KMS-11 (cell line): ENCODE measurements at regions not wholly inside any gene's neighbourhood (a gene's known extent, or its start where the extent isn't known, plus 50 kb on each side); places are given as distances from the start of the nearest gene placed in this dataset.

Experiments used
- H2AFZ ChIP-seq: fragments of 200-600 bp; sonication (generic); 2 replicates; pipeline ENCODE4 v1.6.1; 2016; ENCODE audit warnings: antibody characterized with exemption, mixed run types, low read depth
- H3K27ac ChIP-seq: fragments of 200-600 bp; sonication (generic); 2 replicates; pipeline ENCODE4 v1.6.1; 2016; ENCODE audit warnings: mild to moderate bottlenecking, mixed run types
- H3K27me3 ChIP-seq: fragments of 200-600 bp; sonication (generic); 2 replicates; pipeline ENCODE4 v1.6.1; 2017; ENCODE audit warnings: mild to moderate bottlenecking, low read depth, mixed run types, moderate library complexity; ENCODE audit not compliant: insufficient read depth
- H3K36me3 ChIP-seq: fragments of 200-600 bp; sonication (generic); 2 replicates; pipeline ENCODE4 v1.6.1; 2017; ENCODE audit warnings: mild to moderate bottlenecking, mixed run types; ENCODE audit not compliant: insufficient read depth
- H3K4me1 ChIP-seq: fragments of 200-600 bp; sonication (generic); 2 replicates; pipeline ENCODE4 v1.6.1; 2016; ENCODE audit warnings: mild to moderate bottlenecking, low read depth, mixed run types; ENCODE audit not compliant: poor library complexity, severe bottlenecking
- H3K4me2 ChIP-seq: fragments of 200-600 bp; sonication (generic); 2 replicates; pipeline ENCODE4 v1.7.0; 2016; ENCODE audit warnings: mild to moderate bottlenecking, mixed run types
- H3K4me3 ChIP-seq: fragments of 200-600 bp; sonication (generic); IDR thresholded peaks from 2 replicates; pipeline ENCODE4 v1.6.1; 2017; ENCODE audit warnings: low read depth, low read length, mixed read lengths; ENCODE audit not compliant: insufficient read depth
- H3K79me2 ChIP-seq: fragments of 200-600 bp; sonication (generic); 2 replicates; pipeline ENCODE4 v1.6.1; 2016; ENCODE audit warnings: low read depth, mixed run types; ENCODE audit not compliant: insufficient read depth
- H3K9ac ChIP-seq: fragments of 200-600 bp; sonication (generic); 2 replicates; pipeline ENCODE4 v1.6.1; 2016; ENCODE audit warnings: mild to moderate bottlenecking, mixed run types
- H4K20me1 ChIP-seq: fragments of 200-600 bp; sonication (generic); 2 replicates; pipeline ENCODE4 v1.6.1; 2016; ENCODE audit warnings: mild to moderate bottlenecking, mixed run types; ENCODE audit not compliant: insufficient read depth
- TF ChIP-seq, protein P1 (sequence below): fragments of 200-600 bp; sonication (generic); conservative IDR thresholded peaks from 2 replicates; pipeline ENCODE4 v1.6.1; 2017; ENCODE audit warnings: low read depth, mild to moderate bottlenecking, antibody characterized with exemption, low read length, moderate library complexity, mixed read lengths

DNA sequence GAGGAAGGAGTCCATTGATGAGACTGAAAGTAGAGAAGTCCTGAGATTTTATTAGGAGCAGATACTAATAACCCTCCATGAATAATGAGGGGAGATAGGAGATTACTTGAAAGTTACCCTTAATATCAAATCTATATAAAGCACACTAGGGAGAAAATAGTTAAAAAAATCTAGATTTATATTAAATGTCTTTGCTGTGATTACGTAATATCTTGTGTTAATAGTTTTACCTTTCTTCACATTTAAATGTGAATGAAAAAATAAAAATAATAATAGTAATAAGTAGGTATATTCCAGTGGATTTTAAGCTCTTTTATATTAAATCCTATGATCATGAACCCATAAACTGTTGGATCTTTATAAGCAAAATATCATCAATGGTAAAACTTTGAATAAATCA, 267.3 kb upstream of the SYT10 start:
- no peak overlapping the region for H3K4me2 ChIP-seq
- no peaks in the 10 kb centered on the region for H3K4me1 ChIP-seq
- H4K20me1 ChIP-seq, result no peaks in the 10 kb centered on the region
- no peaks in the 10 kb centered on the region for H3K27me3 ChIP-seq
- no peak overlapping the region for H3K4me3 ChIP-seq
- H3K79me2 ChIP-seq, result no peaks in the 10 kb centered on the region
- TF ChIP-seq, protein P1, sequence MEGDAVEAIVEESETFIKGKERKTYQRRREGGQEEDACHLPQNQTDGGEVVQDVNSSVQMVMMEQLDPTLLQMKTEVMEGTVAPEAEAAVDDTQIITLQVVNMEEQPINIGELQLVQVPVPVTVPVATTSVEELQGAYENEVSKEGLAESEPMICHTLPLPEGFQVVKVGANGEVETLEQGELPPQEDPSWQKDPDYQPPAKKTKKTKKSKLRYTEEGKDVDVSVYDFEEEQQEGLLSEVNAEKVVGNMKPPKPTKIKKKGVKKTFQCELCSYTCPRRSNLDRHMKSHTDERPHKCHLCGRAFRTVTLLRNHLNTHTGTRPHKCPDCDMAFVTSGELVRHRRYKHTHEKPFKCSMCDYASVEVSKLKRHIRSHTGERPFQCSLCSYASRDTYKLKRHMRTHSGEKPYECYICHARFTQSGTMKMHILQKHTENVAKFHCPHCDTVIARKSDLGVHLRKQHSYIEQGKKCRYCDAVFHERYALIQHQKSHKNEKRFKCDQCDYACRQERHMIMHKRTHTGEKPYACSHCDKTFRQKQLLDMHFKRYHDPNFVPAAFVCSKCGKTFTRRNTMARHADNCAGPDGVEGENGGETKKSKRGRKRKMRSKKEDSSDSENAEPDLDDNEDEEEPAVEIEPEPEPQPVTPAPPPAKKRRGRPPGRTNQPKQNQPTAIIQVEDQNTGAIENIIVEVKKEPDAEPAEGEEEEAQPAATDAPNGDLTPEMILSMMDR, result no peak
- H3K36me3 ChIP-seq, result no peaks in the 10 kb centered on the region
- no peak overlapping the region for H3K27ac ChIP-seq
- no peak overlapping the region for H3K9ac ChIP-seq
- H2AFZ ChIP-seq, result no peak overlapping the region

DNA sequence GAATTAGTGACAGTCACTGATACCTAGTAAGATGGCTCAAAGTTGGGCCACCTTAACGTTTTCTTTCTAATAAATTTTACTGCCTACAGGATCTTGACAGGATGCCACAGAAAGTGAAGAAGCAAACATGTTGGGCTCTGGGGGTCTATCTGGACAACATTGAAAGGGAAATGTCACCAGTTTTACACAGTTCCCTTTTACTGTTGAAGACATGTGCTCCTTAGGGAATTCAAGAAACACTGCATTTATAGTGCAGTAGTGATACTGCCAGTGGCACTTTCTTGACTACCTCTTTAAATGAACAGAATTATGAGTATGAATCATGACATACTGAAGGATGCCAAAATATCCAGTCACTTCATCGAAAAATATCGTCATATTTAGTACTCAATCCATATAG, 269.3 kb upstream of the SYT10 start:
- H3K36me3 ChIP-seq, result no peaks in the 10 kb centered on the region
- no peak overlapping the region for H3K9ac ChIP-seq
- H3K4me2 ChIP-seq, result no peak overlapping the region
- no peaks in the 10 kb centered on the region for H3K79me2 ChIP-seq
- no peaks in the 10 kb centered on the region for H3K27me3 ChIP-seq
- H3K4me1 ChIP-seq, result no peaks in the 10 kb centered on the region
- H3K27ac ChIP-seq, result no peak overlapping the region
- no peak overlapping the region for H3K4me3 ChIP-seq
- H2AFZ ChIP-seq, result no peak overlapping the region
- TF ChIP-seq, protein P1, result no peak
- H4K20me1 ChIP-seq, result no peaks in the 10 kb centered on the region

DNA sequence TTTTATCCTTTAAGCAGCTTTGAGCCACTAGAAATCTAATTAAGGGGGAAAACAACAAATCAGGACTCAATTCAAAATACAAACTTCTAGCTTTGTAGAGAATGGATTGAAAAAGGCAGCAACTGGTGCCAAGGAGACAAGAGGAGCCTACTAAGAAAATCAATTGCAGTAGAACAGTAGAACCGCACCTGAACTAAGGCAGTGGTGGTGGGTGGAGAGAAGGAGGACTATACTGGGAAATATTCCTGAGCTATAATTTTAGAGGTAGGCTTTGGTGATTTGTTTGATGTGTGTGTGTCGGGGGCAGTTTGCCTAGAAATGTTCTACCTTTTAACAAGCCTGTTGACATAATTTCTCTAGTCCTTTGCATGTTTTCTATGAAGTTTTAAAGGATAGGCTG, 270.9 kb upstream of the SYT10 start:
- H3K9ac ChIP-seq, result no peak overlapping the region
- H4K20me1 ChIP-seq, result no peaks in the 10 kb centered on the region
- TF ChIP-seq, protein P1, result no peak
- no peak overlapping the region for H3K27ac ChIP-seq
- no peaks in the 10 kb centered on the region for H3K36me3 ChIP-seq
- no peaks in the 10 kb centered on the region for H3K27me3 ChIP-seq
- H3K4me3 ChIP-seq, result no peak overlapping the region
- H3K4me1 ChIP-seq, result no peaks in the 10 kb centered on the region
- H3K4me2 ChIP-seq, result no peak overlapping the region
- no peak overlapping the region for H2AFZ ChIP-seq
- H3K79me2 ChIP-seq, result no peaks in the 10 kb centered on the region

DNA sequence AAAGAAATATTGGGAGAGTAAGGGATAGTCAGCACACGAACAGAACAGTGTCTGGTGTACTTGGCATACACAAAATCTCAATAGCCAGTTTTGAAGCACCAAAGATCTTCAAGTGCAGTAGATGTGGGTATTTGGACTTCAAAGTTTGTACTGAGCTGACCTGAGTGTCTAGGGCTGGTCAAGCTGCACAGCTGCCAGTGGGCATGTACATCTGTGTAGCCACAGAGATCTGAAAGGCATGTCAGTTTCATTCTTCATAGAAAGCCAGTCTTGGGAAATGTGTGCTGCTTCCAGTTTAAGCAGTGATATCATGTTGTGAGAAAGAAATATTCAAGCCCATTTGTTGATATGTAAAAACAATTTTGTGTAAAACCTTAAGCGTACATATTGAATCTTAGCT, 279.0 kb upstream of the SYT10 start:
- no peak overlapping the region for H3K4me2 ChIP-seq
- no peaks in the 10 kb centered on the region for H4K20me1 ChIP-seq
- no peaks in the 10 kb centered on the region for H3K27me3 ChIP-seq
- no peak overlapping the region for H2AFZ ChIP-seq
- no peak overlapping the region for H3K4me3 ChIP-seq
- no peak overlapping the region for H3K9ac ChIP-seq
- H3K36me3 ChIP-seq, result no peaks in the 10 kb centered on the region
- no peaks in the 10 kb centered on the region for H3K4me1 ChIP-seq
- H3K27ac ChIP-seq, result no peak overlapping the region
- no peaks in the 10 kb centered on the region for H3K79me2 ChIP-seq
- TF ChIP-seq, protein P1, result no peak

DNA sequence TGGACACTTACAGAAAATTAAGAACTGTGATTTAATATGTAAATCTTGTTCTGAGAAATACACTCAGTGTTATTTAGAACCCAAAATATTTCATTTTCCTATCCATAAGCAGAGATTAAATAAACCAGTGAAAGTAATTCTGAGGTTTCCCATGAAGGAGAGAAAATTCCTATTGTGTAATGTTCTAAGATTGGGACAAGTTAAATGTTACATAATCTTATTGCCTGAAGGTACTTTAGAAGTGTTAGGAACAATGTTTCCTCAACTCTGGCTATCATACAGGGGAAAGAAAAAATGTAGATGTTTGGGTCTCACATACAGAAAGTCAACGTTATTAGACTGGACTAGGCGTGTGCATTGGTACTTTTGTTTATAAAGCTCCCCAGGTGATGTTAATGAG, 281.9 kb upstream of the SYT10 start:
- H3K27me3 ChIP-seq, result no peaks in the 10 kb centered on the region
- H3K9ac ChIP-seq, result no peak overlapping the region
- TF ChIP-seq, protein P1, result no peak
- H3K27ac ChIP-seq, result no peak overlapping the region
- H2AFZ ChIP-seq, result no peak overlapping the region
- H3K36me3 ChIP-seq, result no peaks in the 10 kb centered on the region
- H3K4me1 ChIP-seq, result no peaks in the 10 kb centered on the region
- no peak overlapping the region for H3K4me2 ChIP-seq
- no peaks in the 10 kb centered on the region for H3K79me2 ChIP-seq
- no peaks in the 10 kb centered on the region for H4K20me1 ChIP-seq
- H3K4me3 ChIP-seq, result no peak overlapping the region
